ENCODE measurements at regions not wholly inside any gene's neighbourhood (a gene's known extent, or its start where the extent isn't known, plus 50 kb on each side); places are given as distances from the start of the nearest gene placed in this dataset.
"Not testable (repeated sequence)": the region's sequence is repeated elsewhere in the genome, so short reads cannot be mapped to it uniquely, and the experiment has no call there.

GRCh38 chr4:18691431-18692200, 670.1 kb upstream of the LCORL start:
- DNase-seq: no peak
- no peaks in the 10 kb centered on the region for H3K27me3 ChIP-seq
- H3K9me3 ChIP-seq: no peaks in the 10 kb centered on the region
- H3K36me3 ChIP-seq: no peaks in the 10 kb centered on the region
- no peak overlapping the region for H3K4me3 ChIP-seq
- WGBS, 2 donors: 21 to 40% methylated on average over 9 of the region's 9 CpGs
- peaks cover 0 to 5% (median 2%) of the 10 kb centered on the region in 4 donors for H3K4me1 ChIP-seq
- peak in 1 of 2 donors; percentile 29 for ATAC-seq (ENCODE audit: low FRiP score in 2 of 2)
- H3K27ac ChIP-seq: no peak overlapping the region
- TF ChIP-seq POLR2A (IDR thresholded peaks at IDR 0.05): no peak
- TF ChIP-seq CTCF (IDR thresholded peaks at IDR 0.05): no peak
- no peak for TF ChIP-seq EP300 (IDR thresholded peaks at IDR 0.05)
- TF ChIP-seq POLR2AphosphoS5 (IDR thresholded peaks at IDR 0.05): no peak

DNA sequence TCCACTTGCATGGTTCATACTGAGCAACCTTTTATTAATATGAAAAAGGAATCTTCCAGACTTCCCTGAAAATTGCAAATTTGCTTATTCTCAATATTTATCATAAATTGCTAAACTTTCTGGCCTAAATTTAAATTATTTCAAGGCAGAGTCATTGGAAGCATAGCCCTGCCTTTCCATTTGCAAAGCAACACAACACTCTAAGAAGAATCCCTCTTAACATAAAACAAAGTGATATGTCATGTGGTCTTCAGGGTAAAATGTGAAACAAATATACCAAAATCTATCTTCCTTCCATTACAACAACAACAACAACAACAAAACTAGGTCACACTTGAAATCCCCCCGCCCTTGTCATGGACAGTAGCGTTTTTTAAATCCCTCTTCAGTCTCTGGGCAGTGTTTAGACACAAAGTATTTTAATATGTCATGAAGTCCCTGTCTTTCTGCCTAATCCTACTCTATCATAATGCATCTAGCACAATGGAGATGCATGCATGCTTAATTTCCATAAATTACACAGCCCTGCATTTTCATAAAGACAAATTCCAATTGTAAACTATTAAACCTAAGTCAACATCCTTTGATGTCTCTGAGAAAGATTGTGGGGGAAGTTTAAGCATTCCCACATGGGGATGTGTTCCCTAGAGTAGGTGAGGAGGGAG, 668.9 kb upstream of the LCORL start:
- no peak for TF ChIP-seq EP300 (IDR thresholded peaks at IDR 0.05)
- TF ChIP-seq CTCF (IDR thresholded peaks at IDR 0.05): no peak
- no peak for TF ChIP-seq POLR2A (IDR thresholded peaks at IDR 0.05)
- no peak for TF ChIP-seq POLR2AphosphoS5 (IDR thresholded peaks at IDR 0.05)
- ATAC-seq (ENCODE audit: low FRiP score in 2 of 2) (no peak), DNase-seq (no peak)
- 67 to 85% methylated on average over 2 of the region's 2 CpGs for WGBS, 2 donors
- H3K9me3 ChIP-seq: no peaks in the 10 kb centered on the region
- H3K36me3 ChIP-seq: no peaks in the 10 kb centered on the region
- no peak overlapping the region for H3K27ac ChIP-seq
- peaks cover 0 to 5% (median 2%) of the 10 kb centered on the region in 4 donors for H3K4me1 ChIP-seq
- H3K4me3 ChIP-seq: no peak overlapping the region
- no peaks in the 10 kb centered on the region for H3K27me3 ChIP-seq

- 9 to 11% methylated on average over 7 of the region's 7 CpGs for WGBS, 2 donors
- Histone ChIP-seq H3K27me3 (no peaks in the 10 kb centered on the region), H3K4me3 (no peak overlapping the region), H3K9me3 (no peaks in the 10 kb centered on the region), H3K27ac (no peak overlapping the region), H3K4me1 (peaks cover 0 to 5% (median 2%) of the 10 kb centered on the region in 4 donors), H3K36me3 (no peaks in the 10 kb centered on the region)
- TF ChIP-seq POLR2A (IDR thresholded peaks at IDR 0.05) (no peak), CTCF (IDR thresholded peaks at IDR 0.05) (peak; percentile 40 to 76 (median 70))
- peak in 1 of 2 donors; percentile 71 for ATAC-seq (ENCODE audit: low FRiP score in 2 of 2)
- DNase-seq: peak in 1 of 2 donors; percentile 31
These were observed 668.0 kb upstream of the LCORL start for GRCh38 chr4:18689308-18690115.

- not testable (repeated sequence) for H3K9me3 ChIP-seq; H3K36me3 ChIP-seq; H3K4me1 ChIP-seq; H3K4me3 ChIP-seq; H3K27me3 ChIP-seq; H3K27ac ChIP-seq; ATAC-seq (ENCODE audit: low FRiP score in 2 of 2); DNase-seq
- 87 to 89% methylated on average over 9 of the region's 9 CpGs for WGBS, 2 donors
These were observed 666.8 kb upstream of the LCORL start for GRCh38 chr4:18688351-18688750.

DNA sequence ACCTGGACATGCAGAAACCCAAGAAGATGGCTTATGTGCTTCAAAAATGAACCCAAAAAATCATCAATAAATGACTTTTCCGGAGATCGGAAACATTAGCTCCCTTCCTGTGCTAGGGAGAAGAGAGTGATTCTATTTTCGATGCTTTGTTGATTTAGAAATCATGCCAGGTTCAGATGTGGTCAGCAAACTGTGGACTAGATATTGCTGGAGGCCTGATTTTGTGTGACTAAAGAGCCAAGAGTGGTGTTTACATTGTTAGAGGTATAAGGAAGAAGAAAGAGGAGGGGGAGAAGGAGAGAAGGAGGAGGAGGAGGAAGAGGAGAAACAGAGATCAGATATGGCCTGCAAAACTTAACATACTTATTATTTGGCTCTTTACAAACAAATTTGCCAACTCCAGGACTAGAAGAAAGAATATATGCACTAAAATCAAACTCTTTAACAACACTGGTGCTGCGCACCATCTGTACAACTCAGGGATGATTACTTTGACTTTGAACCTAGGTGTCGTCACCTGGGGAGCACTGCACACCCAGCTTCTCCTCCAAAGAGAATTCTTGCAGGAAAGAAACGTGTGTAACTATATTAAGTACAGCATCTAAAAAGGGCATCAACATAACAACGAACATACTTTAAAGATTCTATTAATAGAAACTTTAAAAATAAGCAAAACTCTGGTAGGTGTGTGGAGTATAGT, 664.9 kb upstream of the LCORL start:
- Histone ChIP-seq H3K4me3 (no peak overlapping the region), H3K36me3 (no peaks in the 10 kb centered on the region), H3K4me1 (peaks cover 0 to 4% (median 2%) of the 10 kb centered on the region in 4 donors), H3K27me3 (no peaks in the 10 kb centered on the region), H3K27ac (no peak overlapping the region), H3K9me3 (no peaks in the 10 kb centered on the region)
- no peak for ATAC-seq (ENCODE audit: low FRiP score in 2 of 2)
- no peak for DNase-seq
- TF ChIP-seq EP300 (IDR thresholded peaks at IDR 0.05) (no peak), CTCF (IDR thresholded peaks at IDR 0.05) (no peak), POLR2A (IDR thresholded peaks at IDR 0.05) (no peak), POLR2AphosphoS5 (IDR thresholded peaks at IDR 0.05) (no peak)
- WGBS, 2 donors: 59 to 62% methylated on average over 7 of the region's 7 CpGs
